DND-41 (cell line): ENCODE measurements at regions not wholly inside any gene's neighbourhood (a gene's known extent, or its start where the extent isn't known, plus 50 kb on each side); places are given as distances from the start of the nearest gene placed in this dataset.

Source experiments
- ATAC-seq: fragments of 200-7000 bp; cut with Tn5 transposase; 3 replicates; pipeline ENCODE4 v1.9.1; 2021; ENCODE audit warnings: low read depth; ENCODE audit not compliant: insufficient read depth
- DNase-seq: peaks from one replicate; pipeline ENCODE4 v3.0.0-alpha.2; 2020
- H2AFZ ChIP-seq: 2 replicates; pipeline ENCODE4 v1.6.0; 2012; ENCODE audit warnings: low read depth, low read length
- H3K27ac ChIP-seq: 2 replicates; pipeline ENCODE4 v1.5.1; 2012; ENCODE audit warnings: low read length, inconsistent platforms
- H3K27me3 ChIP-seq: fragments of 200-600 bp; sonication (generic); 2 replicates; pipeline ENCODE4 v1.6.0; 2012; ENCODE audit warnings: low read length, mild to moderate bottlenecking, inconsistent platforms; ENCODE audit not compliant: insufficient read depth, poor library complexity
- H3K36me3 ChIP-seq: 2 replicates; pipeline ENCODE4 v1.5.1; 2012; ENCODE audit warnings: low read length, inconsistent platforms; ENCODE audit not compliant: insufficient read depth
- H3K4me1 ChIP-seq: 2 replicates; pipeline ENCODE4 v1.5.1; 2012; ENCODE audit warnings: mild to moderate bottlenecking, low read length; ENCODE audit not compliant: insufficient read depth
- H3K4me2 ChIP-seq: 2 replicates; pipeline ENCODE4 v1.6.0; 2012; ENCODE audit warnings: mild to moderate bottlenecking, moderate library complexity, low read length, inconsistent platforms; ENCODE audit not compliant: insufficient read depth
- H3K4me3 ChIP-seq, 2 experiments: fragments of 200-600 bp in 1 of 2; shearing (Covaris generic) in 1 of 2; 2 replicates each; pipeline ENCODE4 v1.5.1; 2012 to 2016; ENCODE audit warnings: inconsistent platforms in 2 of 2, low read length in 2 of 2, mild to moderate bottlenecking in 2 of 2, low read depth in 1 of 2, moderate library complexity in 1 of 2
- H3K79me2 ChIP-seq: 2 replicates; pipeline ENCODE4 v1.6.0; 2012; ENCODE audit warnings: low read length, inconsistent platforms; ENCODE audit not compliant: insufficient read depth
- H3K9ac ChIP-seq: 2 replicates; pipeline ENCODE4 v1.6.0; 2012; ENCODE audit warnings: low read depth, mild to moderate bottlenecking, inconsistent platforms, low read length, moderate library complexity
- H3K9me3 ChIP-seq: 2 replicates; pipeline ENCODE4 v1.5.1; 2012; ENCODE audit warnings: low read length, moderate library complexity, mild to moderate bottlenecking, inconsistent platforms; ENCODE audit not compliant: insufficient read depth, severe bottlenecking
- H4K20me1 ChIP-seq: 2 replicates; pipeline ENCODE4 v1.6.0; 2012; ENCODE audit warnings: low read length; ENCODE audit not compliant: insufficient read depth
- EZH2 ChIP-seq: IDR thresholded peaks from 3 replicates; pipeline ENCODE4 v1.6.1; 2012; ENCODE audit warnings: borderline replicate concordance, low read depth, mild to moderate bottlenecking, moderate library complexity, low read length, inconsistent platforms; ENCODE audit not compliant: severe bottlenecking
- TF ChIP-seq, protein P1 (sequence below): IDR thresholded peaks from 2 replicates; pipeline ENCODE4 v1.5.1; 2012; ENCODE audit warnings: borderline replicate concordance, low read length, moderate library complexity, mild to moderate bottlenecking; ENCODE audit not compliant: poor library complexity, severe bottlenecking; ENCODE audit errors: extremely low read depth

DNA sequence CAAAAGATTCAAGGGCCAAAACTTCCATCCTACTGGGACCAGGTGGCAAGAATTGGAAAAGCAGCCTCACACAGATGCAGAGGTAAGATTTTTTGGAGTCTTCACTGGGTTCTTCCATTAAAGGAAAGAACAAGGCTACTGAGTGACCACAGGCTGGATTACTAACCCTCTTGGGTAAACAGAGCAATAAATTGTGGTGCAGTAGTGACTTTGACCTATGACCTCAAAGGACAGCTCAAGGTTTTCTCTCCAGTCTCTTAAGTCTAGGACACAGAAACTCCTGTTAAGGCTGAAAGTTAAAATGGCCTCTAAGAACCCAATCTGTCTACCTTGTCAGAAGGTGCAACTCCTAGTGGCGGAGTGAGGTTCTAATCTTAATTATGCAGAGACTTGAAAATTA is 464.9 kb downstream of the SMARCA1 start:
- Histone ChIP-seq H3K4me3 (no peak overlapping the region), H3K27ac (no peak overlapping the region), H3K4me1 (no peaks in the 10 kb centered on the region), H3K9me3 (no peaks in the 10 kb centered on the region), H3K9ac (no peak overlapping the region), H4K20me1 (no peaks in the 10 kb centered on the region), H3K4me2 (no peak overlapping the region), H2AFZ (no peak overlapping the region), H3K79me2 (no peaks in the 10 kb centered on the region), H3K36me3 (no peaks in the 10 kb centered on the region), H3K27me3 (no peaks in the 10 kb centered on the region)
- ATAC-seq = no peak
- no peak for TF ChIP-seq EZH2
- TF ChIP-seq, protein P1, sequence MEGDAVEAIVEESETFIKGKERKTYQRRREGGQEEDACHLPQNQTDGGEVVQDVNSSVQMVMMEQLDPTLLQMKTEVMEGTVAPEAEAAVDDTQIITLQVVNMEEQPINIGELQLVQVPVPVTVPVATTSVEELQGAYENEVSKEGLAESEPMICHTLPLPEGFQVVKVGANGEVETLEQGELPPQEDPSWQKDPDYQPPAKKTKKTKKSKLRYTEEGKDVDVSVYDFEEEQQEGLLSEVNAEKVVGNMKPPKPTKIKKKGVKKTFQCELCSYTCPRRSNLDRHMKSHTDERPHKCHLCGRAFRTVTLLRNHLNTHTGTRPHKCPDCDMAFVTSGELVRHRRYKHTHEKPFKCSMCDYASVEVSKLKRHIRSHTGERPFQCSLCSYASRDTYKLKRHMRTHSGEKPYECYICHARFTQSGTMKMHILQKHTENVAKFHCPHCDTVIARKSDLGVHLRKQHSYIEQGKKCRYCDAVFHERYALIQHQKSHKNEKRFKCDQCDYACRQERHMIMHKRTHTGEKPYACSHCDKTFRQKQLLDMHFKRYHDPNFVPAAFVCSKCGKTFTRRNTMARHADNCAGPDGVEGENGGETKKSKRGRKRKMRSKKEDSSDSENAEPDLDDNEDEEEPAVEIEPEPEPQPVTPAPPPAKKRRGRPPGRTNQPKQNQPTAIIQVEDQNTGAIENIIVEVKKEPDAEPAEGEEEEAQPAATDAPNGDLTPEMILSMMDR = no peak
- no peak for DNase-seq

DNA sequence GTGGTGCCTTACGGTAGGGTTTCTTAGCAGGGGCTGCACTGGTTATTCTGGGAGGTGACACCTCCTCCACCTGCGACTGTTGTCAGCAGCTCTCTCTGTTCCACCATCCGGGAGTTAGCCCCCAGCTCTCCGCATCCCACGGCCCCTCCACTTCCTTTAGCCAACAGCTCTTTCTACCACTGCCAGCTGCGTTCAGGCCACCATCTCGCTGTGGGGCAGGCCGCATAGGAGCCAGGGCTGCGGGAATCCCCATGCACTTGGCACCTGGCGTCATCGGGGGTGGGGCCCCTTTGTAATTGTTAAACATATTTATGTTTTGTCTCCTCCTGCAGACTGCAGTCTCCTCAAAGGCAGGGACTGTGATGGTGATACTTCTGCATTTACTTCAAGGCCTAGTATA is 480.2 kb downstream of the SMARCA1 start:
- H3K36me3 ChIP-seq = no peaks in the 10 kb centered on the region
- no peaks in the 10 kb centered on the region for H3K79me2 ChIP-seq
- H3K27me3 ChIP-seq = no peaks in the 10 kb centered on the region
- ATAC-seq (no peak), DNase-seq (no peak)
- no peak overlapping the region for H2AFZ ChIP-seq
- TF ChIP-seq, protein P1 = no peak
- no peak for TF ChIP-seq EZH2
- H3K27ac ChIP-seq = no peak overlapping the region
- H3K4me3 ChIP-seq = no peak overlapping the region
- no peaks in the 10 kb centered on the region for H3K4me1 ChIP-seq
- no peak overlapping the region for H3K9ac ChIP-seq
- no peak overlapping the region for H3K4me2 ChIP-seq
- H3K9me3 ChIP-seq = no peaks in the 10 kb centered on the region
- no peaks in the 10 kb centered on the region for H4K20me1 ChIP-seq

DNA sequence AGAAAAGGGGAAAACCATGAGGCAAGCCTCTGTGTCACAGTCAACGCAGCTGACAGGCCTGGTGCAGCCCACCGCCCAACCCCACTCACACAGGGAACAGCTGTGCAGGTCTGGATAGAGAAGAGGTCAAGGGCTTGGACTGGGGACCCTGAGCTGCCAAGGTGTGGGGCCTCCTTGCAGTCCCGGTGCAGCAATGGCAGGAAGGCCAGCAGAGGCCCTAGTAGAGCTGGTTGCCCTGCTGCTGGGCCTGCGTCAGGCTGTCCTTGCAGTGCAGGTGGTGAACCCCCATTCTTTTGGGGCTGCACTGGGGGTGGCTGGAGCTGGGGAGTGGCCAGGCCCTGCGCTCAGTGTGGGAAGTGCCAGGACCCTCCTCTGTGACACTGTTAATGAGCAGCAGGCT is 482.0 kb downstream of the SMARCA1 start:
- ATAC-seq (no peak), DNase-seq (no peak)
- H3K27me3 ChIP-seq = no peaks in the 10 kb centered on the region
- no peaks in the 10 kb centered on the region for H4K20me1 ChIP-seq
- H3K4me1 ChIP-seq = no peaks in the 10 kb centered on the region
- H3K9me3 ChIP-seq = no peaks in the 10 kb centered on the region
- no peak overlapping the region for H2AFZ ChIP-seq
- H3K9ac ChIP-seq = no peak overlapping the region
- H3K36me3 ChIP-seq = no peaks in the 10 kb centered on the region
- H3K4me3 ChIP-seq = no peak overlapping the region
- H3K27ac ChIP-seq = no peak overlapping the region
- no peaks in the 10 kb centered on the region for H3K79me2 ChIP-seq
- H3K4me2 ChIP-seq = no peak overlapping the region
- TF ChIP-seq EZH2 = no peak
- TF ChIP-seq, protein P1 = no peak

DNA sequence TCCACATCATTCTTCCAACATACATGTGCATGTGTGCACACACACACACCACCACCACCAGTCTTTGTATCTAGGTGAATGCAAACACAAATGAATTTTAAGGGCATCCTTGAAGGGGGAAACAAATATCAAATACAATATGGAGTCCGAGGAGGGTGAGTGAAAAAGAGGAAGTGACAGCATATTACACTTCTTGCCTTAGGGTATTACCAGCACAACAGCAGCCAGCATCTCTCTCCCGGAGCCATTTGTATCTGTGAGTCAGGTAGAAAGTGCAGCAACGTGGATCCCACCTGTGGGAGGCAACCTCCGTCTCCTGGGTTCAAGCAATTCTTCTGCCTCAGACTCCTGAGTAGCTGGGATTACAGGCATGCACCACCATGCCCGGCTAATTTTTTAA is 483.2 kb downstream of the SMARCA1 start:
- Histone ChIP-seq H4K20me1 (no peaks in the 10 kb centered on the region), H2AFZ (no peak overlapping the region), H3K4me3 (no peak overlapping the region), H3K27ac (no peak overlapping the region), H3K79me2 (no peaks in the 10 kb centered on the region), H3K4me1 (no peaks in the 10 kb centered on the region), H3K9ac (no peak overlapping the region), H3K27me3 (no peaks in the 10 kb centered on the region), H3K4me2 (no peak overlapping the region), H3K36me3 (no peaks in the 10 kb centered on the region), H3K9me3 (no peaks in the 10 kb centered on the region)
- no peak for TF ChIP-seq EZH2
- TF ChIP-seq, protein P1 = no peak
- no peak for ATAC-seq
- DNase-seq = no peak
